GM21526 (cell line): ENCODE measurements at regions not wholly inside any gene's neighbourhood (a gene's known extent, or its start where the extent isn't known, plus 50 kb on each side); places are given as distances from the start of the nearest gene placed in this dataset.
"Not testable (repeated sequence)": the region's sequence is repeated elsewhere in the genome, so short reads cannot be mapped to it uniquely, and the experiment has no call there.

Source experiments
- ATAC-seq: cut with Tn5 transposase; IDR thresholded peaks from one replicate; pipeline ENCODE4 v1.9.1; 2021; ENCODE audit warnings: moderate library complexity; ENCODE audit not compliant: unreplicated experiment, low FRiP score

DNA sequence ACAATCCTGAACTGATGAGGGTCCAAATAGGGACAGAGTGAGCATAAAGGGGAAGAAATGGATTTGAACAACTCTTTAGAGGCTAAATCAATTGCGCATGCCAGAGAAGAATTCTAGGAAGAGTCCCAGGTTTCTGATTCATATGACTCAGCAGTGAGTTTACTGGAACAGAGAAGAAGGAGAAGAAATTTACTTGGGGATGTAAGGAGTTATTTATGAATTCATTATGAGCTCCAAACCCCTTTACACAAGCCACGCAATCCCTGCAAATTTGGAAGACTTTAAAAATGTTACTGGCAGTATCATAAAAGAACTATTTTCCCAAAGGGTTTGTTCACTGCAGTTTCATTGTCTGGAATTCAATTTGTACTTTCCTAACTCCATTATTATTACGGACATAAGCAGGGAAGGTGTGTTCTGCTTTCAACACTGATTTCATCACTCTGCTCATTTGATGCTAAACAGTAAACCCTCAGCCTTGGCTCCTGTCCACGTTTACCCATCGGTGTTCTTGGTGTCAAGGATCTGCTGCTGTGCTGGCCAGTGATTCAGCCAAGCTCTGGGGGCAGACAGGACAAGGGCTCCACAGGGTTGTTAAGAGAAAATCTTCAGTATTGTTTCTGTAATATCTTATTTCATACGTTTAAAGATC lies 273.7 kb downstream of the HNRNPD start:
- no peak for ATAC-seq

DNA sequence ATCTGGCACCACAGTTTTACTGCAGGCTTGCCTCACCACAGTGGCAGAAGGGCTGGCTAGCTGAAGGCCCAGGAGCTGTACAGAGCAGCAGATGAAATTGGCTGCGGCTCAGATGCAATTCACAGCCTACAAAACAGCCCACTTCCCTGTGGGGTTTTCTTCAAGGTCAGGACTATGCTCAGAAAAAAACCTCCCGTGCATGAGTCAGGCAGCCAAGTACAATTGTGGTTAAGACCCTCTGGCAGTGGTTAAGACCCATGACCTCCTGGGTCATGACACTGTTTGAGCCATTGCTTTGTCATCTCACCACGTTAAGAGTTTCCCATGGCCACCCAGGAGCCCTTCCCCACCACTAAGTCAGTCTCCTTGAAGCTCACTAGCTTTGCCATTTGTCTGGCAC lies 276.3 kb downstream of the HNRNPD start:
- no peak for ATAC-seq

DNA sequence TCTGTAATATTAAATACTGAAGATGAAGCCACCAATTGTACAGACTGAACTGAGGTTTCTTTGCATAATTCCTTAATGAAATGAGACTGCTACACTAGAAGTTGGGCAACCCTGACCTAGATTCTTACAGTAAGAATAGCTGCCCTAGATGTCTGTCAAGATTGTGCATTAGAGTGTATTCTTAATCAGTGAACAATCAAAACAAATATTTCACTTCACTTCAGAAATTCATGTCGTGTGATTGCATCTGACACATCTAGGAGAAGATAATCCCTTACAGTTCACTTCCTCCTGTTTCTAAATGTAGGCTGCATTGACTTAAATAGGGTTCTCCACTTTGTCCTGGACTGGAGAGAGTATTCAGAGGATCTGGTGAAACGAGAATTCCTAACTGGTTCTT lies 283.1 kb downstream of the HNRNPD start:
- ATAC-seq, result no peak

DNA sequence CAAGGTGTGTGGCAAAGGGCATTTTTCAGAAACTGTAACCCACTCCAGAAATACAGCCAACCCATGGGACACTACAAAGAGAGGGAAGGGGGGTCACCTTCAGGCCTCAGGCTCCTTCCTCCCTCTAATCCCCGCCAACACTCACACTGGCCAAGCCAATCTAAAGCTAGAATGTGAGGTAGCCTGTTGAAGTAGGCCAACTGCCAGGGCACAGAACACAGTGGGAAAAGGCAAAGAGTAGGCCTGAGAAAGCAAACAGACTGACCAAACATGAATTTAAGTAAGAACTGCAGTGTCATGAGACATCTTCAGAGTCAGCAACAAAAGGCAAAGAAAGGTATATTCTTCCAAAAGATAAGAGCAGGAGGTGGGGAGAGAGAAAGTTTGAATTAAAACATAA lies 289.0 kb downstream of the HNRNPD start:
- no peak for ATAC-seq

DNA sequence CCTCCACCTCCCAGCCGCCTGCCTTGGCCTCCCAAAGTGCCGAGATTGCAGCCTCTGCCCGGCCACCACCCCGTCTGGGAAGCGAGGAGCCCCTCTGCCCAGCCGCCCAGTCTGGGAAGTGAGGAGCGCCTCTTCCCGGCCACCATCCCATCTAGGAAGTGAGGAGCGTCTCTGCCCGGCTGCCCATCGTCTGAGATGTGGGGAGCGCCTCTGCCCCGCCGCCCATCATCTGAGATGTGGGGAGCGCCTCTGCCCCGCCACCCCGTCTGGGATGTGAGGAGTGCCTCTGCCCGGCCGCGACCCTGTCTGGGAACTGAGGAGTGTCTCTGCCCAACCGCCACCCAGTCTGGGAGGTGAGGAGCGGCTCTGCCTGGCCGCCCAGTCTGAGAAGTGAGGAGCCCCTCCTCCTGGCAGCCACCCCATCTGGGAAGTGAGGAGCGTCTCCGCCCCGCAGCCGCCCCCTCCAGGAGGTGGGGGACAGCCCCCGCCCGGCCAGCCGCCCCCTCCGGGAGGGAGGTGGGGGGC lies 296.3 kb downstream of the HNRNPD start:
- not testable (repeated sequence) for ATAC-seq

DNA sequence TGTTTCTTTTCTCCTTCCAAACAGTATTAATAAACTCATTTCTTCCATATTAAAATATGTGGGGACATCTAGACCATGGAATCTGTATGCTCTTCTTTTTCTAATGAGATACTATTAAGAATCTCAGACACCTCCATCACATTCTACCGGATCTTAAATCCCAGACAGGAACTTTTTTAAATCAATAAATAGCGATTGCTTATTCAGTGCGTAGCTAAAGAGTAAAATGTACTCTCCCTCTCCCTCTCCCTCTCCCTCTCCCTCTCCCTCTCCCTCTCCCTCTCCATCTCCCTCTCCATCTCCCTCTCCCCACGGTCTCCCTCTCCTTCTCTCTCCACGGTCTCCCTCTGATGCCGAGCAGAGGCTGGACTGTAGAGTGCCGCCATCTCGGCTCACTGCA lies 297.0 kb downstream of the HNRNPD start:
- ATAC-seq, result no peak

DNA sequence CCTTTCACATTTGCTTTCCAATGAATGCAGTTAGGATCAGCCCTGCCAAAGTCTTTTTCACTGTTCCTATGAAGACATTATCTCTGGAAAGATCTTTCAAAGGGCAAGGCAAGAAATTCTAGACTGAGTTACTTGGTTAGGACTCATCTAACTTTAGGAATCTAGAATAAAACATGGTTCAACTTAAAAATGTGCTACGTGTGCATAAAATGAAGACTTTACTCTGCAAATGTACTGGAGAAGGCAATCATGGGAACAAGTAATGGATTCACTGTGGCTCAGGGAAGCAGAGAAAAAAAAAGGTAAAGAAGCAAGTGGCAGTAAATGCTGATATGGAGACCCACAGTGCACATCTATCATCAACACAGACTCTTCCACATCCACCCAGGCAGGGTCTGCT lies 297.4 kb downstream of the HNRNPD start:
- ATAC-seq, result no peak

DNA sequence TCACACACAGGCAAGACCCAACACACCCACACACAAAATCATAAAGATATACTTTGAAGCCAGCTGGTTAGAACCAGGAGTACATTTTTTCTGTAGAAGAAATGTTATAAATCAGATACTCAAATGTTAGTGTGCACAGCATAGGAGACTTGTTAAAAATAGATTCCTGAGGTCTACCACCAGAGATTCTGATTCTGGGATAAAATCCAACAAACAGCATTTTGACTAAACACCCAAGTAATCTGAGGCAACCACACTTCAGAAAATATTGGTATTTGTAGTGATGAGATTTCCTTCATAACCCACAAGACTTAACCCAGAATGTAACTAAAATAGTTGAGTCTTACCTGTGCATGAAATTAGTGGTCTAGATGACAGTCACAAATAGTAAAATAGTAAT lies 301.8 kb downstream of the HNRNPD start:
- no peak for ATAC-seq

DNA sequence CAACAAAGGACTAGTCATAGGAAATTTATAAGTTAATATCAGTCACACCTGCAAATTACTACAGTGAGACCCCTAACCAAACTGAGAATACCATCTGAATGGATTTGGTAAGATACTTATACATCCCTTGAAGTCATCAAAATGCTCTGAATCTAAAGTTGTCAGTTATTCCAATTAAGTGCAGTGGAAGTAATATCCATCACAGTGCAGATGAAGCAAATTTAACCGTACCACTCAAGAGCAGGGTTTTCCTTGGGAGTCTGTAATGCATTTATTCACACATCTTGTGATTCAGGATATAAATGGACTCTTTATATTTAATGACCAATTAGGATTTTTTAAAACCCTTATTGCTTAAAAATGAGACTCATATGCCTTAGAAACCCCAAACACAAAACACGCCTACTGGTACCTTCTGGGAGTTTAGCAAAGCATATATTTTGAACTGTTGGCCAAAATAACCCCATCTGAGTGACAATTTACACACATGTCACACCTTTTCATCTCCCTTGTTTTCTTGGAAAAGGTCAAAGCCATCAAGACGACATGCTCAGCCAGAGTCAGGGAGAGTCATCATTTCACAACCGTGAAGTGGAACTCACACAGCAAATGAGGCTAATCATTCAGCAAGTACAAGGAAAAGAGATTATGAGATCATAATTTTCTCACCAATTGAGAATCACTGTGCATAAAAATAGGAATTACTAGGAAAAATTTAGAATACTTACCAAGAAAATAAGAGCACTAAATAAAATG lies 303.7 kb downstream of the HNRNPD start:
- no peak for ATAC-seq

DNA sequence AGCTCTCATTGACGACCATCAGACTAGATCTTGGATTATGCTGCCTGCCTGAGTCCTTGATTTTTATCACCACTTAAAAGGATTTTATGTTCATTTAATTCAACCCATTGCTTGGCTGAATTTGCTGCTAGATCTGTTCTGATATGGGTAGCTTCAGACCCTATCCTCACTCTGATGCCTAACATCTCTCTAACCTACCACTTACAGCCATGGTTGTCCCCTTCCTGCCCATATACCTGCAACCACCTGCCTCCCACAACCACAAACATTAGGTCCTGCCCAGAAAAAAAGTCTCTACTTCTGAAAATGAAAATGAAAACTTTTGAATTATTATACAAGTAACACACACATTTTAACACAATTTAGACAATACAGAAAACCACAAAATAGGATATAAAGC lies 310.8 kb downstream of the HNRNPD start:
- no peak for ATAC-seq

DNA sequence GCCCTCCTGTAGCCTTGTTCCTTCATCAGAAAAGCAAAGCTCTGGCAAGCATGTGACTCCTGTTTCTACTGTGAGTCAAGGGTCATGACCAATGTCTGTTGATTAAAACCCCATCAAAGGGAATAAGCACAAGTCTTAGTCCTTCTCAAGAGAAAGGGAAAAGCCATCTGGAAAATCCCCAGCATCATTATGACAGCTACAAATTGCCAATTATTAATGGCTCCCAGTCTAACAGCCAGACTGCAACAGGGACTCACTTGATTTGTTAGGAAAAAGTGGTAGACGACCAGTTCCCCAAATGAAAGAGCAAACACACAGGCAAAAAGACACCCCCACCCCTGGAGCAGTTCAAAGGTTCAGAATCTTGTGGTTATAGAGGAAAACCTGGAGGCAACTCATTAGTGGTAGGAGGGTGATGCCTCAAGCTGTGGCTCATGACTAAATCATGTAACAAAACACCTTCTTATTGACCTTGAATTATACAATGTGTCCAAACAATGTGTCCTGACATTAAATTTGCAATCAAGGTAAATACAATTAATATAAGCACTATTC lies 315.7 kb downstream of the HNRNPD start:
- ATAC-seq, result no peak

DNA sequence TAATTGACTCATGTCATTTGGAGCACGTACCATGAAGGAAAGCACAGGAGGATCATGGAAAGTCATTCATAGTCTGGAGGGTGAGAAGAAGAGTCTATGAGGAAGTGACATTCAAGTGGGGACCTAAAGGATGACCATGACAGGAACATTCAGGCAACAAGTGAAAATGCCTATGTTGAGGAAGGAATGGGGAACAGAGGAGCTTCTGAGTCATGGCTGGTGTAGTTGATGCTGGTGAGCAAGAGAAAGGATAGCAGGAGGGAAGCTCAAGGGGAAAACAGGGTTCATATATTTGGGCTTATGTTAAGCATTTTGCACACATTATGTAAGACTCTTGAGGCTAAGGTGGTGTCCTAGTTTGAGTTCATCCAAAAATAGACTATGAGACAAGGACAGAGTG lies 318.6 kb downstream of the HNRNPD start:
- ATAC-seq, result no peak

DNA sequence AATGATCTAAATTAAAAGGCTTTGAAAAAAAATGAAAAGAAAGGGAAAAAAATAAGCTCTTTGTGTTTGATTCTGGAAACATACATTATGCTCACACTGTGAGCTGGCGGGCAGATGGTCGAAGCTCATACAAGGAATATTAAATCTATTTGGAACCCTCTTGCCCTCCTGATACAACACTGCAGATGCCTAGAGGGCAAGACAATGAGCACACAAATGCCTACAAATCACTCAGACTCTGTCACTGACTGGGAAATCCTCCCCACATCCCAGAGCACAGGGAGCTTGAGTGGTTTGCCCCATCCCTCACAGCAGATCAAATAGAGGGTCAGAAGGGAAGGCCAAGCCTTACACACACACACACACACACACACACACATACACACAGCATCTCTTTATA lies 320.4 kb downstream of the HNRNPD start:
- ATAC-seq, result no peak

DNA sequence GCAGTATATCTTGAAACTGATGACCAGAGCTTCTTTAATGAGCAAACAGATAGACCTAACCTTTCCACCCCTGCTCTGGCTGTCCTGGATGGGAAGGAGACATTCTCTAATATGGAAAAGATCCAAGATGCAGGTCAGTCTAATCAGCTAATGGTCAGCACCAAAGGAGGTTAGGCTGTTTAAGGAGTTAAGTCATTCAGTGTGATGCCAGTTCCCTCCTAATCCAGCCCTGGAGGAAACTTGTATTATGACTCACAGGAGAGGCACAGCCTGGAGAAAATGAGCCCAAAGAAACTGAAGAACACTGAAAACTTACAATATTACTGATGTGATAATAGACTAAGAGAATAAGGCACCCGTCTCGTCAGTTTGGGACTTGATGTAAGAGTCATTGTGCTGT lies 323.0 kb downstream of the HNRNPD start:
- no peak for ATAC-seq

DNA sequence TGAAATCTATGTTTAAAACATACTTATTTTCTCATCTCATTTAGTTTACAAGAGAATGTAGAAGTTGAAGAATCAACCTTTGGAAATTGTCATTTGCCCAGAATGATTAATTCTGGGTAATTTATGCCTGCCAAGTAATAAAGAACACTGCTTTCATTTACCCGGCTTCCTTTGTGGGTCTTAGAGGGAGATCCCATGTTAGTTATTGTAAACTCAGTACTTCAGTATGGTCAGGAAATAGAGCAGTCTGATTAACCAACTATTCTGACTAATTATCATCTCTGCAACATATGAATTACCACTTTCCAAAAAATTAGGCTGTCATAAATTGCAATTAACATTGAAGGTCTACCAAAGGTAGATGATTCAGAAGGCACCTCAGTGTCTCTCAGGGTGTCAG lies 324.5 kb downstream of the HNRNPD start:
- no peak for ATAC-seq

DNA sequence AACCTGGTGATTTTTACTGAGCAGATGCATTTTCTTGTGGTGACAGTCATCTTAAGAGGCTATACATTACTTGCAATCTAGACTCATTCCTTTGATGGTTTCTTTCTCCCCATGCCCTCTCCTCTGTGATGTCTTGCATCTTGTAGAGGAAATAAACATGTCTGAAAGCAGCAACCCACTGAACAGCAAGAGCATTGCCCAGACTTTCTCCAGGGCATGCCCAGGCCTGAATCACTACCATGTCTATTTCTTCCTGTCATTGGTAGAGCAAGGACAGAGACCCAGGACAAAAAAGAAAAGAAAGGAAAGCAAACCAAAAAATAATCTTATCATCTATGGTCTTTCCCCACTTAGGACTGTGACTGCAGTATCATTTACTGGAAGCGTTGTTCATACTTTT lies 326.1 kb downstream of the HNRNPD start:
- ATAC-seq, result no peak

DNA sequence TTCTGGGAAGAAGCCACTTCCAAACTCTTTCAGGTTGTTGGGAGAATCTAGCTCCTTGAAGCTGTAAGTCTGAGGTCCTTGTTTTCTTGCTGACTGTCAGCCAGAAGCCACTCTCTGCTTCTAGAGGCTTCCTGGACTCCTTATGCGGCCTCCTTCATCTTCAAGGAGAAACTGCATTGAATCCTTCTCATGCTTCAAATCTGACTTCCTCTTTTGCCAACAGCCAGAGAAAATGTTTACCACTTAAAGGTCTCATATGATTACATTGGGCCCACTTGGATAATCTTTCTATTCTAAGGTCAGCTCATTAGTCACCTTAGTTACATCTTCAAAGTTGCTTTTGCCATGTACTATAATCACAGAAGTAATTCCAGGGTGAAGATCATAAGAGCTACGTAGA lies 327.0 kb downstream of the HNRNPD start:
- no peak for ATAC-seq

DNA sequence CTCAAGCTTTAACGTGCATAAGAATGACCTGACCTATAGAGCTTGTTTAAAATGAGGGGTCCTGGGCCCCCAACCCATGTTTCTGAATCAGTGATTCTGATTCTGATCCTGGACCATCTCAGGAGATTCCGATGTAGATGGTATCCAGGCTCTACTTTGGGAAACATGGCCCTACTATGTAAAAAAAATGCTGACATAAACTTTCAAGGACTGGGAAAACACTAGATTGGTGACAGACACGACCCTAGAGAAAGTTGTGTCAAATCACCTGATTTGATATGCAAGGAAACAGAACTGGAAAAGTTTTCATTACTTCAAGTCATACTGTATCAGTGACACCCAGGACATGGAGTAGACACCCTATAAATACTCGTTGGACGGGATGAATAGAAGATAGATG lies 328.5 kb downstream of the HNRNPD start:
- ATAC-seq, result no peak

DNA sequence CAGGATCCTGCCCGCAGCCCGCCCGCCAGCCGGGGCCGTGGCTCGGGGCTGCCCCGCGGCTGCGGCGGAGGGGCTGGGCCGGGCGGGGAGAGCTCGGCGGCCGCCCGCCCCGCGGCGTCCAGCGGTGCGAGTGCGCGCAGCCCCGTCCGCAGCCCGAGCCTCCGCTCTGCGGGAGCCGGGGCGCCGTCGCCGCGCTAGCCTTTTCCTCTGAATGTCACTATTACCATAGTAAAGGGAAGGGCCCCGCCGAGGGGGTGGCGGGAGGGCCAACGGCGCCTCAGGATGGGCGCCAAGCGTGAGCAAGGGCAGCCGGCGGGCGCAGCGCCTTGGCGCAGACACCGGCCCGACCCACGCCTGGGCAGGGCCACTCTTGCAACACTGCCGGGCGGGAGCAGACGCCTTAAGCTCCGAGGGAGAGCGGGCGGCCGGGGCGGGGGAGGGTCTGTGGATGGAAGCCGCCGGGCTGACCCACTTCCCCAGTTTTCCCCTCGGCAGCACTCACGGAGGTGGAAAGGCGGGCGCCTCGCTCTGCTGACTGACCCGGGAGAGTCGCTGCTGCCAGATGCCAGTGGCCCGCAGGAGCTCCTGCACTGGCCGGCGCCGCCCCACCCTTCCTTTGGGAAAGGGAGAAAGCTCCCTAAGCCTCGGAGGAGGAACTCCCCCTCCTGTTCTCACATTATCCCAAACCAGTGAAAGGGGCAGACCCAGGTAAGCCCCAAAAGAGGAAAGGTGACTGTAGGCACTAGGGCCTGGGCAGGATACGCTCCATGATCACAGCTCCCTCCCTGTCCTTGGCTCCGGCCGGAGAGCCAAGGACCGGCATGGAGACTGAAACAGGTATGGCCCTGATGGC lies 329.4 kb downstream of the HNRNPD start:
- ATAC-seq, result no peak

DNA sequence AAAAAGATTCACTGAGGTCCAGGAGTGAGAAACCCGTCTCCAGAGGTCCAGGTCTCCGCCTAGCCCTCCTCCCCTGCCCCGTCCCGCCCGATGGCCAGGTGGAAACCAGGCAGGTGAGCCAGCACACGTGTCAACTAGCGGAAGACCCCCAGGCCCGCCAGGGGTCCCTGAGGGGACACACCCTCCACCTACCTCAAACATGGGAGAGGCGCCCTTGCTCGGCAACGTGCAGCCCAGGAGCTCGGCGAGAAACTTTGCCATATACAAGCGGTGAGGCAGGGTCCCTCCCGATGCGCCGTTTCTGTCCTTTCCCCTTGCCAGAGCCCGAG lies 330.0 kb downstream of the HNRNPD start:
- no peak for ATAC-seq
